ENCODE measurements at regions not wholly inside any gene's neighbourhood (a gene's known extent, or its start where the extent isn't known, plus 50 kb on each side); places are given as distances from the start of the nearest gene placed in this dataset.

- WGBS, 2 donors = 78 to 83% methylated on average over 3 of the region's 3 CpGs
- DNase-seq (ENCODE audit: low spot score in 2 of 2) = no peak
- no peak for TF ChIP-seq EP300 (IDR thresholded peaks at IDR 0.05)
- no peak for TF ChIP-seq POLR2A (IDR thresholded peaks at IDR 0.05)
- TF ChIP-seq CTCF (IDR thresholded peaks at IDR 0.05) = no peak
- Histone ChIP-seq H3K4me3 (no peak overlapping the region), H3K36me3 (no peaks in the 10 kb centered on the region), H3K27ac (peak overlapping the region in 1 of 4 donors; percentile 2), H3K27me3 (peaks cover 0 to 2% of the 10 kb centered on the region in 2 donors), H3K4me1 (no peaks in the 10 kb centered on the region), H3K9me3 (no peaks in the 10 kb centered on the region)
These were observed 251.5 kb downstream of the OPA1 start for GRCh38 chr3:193844472-193844871.

GRCh38 chr3:193845144-193845543, 252.1 kb downstream of the OPA1 start:
- no peak for DNase-seq (ENCODE audit: low spot score in 2 of 2)
- Histone ChIP-seq H3K27ac (no peak overlapping the region), H3K9me3 (no peaks in the 10 kb centered on the region), H3K4me3 (no peak overlapping the region), H3K27me3 (peaks cover 0 to 2% of the 10 kb centered on the region in 2 donors), H3K36me3 (no peaks in the 10 kb centered on the region), H3K4me1 (no peaks in the 10 kb centered on the region)
- TF ChIP-seq CTCF (IDR thresholded peaks at IDR 0.05) (no peak), POLR2A (IDR thresholded peaks at IDR 0.05) (no peak), EP300 (IDR thresholded peaks at IDR 0.05) (no peak)
- WGBS, 2 donors = 84 to 90% methylated on average over 4 of the region's 4 CpGs

- TF ChIP-seq CTCF (IDR thresholded peaks at IDR 0.05) (no peak), EP300 (IDR thresholded peaks at IDR 0.05) (no peak), POLR2A (IDR thresholded peaks at IDR 0.05) (no peak)
- H3K36me3 ChIP-seq = no peaks in the 10 kb centered on the region
- DNase-seq (ENCODE audit: low spot score in 2 of 2) = no peak
- no peaks in the 10 kb centered on the region for H3K9me3 ChIP-seq
- H3K27me3 ChIP-seq = peaks cover 0 to 2% of the 10 kb centered on the region in 2 donors
- no peak overlapping the region for H3K27ac ChIP-seq
- H3K4me1 ChIP-seq = peaks cover 0 to 6% (median 3%) of the 10 kb centered on the region in 4 donors
- no peak overlapping the region for H3K4me3 ChIP-seq
- 92 to 94% methylated on average over 2 of the region's 2 CpGs for WGBS, 2 donors
These were observed 253.6 kb downstream of the OPA1 start for GRCh38 chr3:193846569-193846968.

DNA sequence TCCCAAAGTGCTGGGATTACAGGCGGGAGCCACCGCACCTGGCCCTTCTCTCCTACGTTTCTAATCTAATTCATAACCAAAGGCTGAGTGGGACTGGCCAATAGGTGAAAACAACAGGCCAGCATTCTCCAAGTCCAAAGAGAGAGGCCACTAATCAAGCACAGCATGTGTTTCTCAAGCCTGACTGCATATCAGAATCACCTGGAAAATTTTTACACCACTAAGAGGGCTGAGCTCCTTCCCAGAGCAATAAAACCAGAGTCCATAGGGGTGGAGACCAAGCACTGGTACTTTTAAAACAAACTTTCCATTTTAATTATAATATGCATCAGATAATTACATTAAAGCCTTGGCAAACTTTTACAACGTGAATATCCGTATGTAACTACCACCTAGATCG, 254.4 kb downstream of the OPA1 start:
- 93% methylated on average over 6 of the region's 6 CpGs for WGBS, 2 donors
- Histone ChIP-seq H3K9me3 (no peaks in the 10 kb centered on the region), H3K4me3 (no peak overlapping the region), H3K27me3 (peaks cover 0 to 2% of the 10 kb centered on the region in 2 donors), H3K4me1 (peaks cover 0 to 15% (median 8%) of the 10 kb centered on the region in 4 donors), H3K27ac (no peak overlapping the region), H3K36me3 (no peaks in the 10 kb centered on the region)
- no peak for DNase-seq (ENCODE audit: low spot score in 2 of 2)
- TF ChIP-seq POLR2A (IDR thresholded peaks at IDR 0.05) (no peak), CTCF (IDR thresholded peaks at IDR 0.05) (no peak), EP300 (IDR thresholded peaks at IDR 0.05) (no peak)

DNA sequence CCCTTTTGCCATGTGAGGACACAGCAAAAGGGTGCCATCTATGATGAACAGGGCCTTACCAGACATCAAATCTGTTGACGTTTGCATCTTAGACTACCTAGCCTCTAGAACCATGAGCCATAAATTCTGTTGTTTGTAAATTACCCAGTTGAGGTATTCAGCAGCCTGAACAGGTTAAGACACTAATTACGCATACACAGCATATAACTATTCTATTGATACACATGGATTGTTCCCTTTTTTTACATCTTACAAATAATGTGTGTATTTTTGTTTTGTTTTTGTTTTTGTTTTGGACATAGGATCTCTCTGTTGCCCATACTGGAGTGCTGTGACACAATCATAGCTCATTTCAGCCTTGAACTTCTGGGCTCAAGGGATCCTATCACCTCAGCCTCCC, 255.5 kb downstream of the OPA1 start:
- TF ChIP-seq CTCF (IDR thresholded peaks at IDR 0.05) (no peak), POLR2A (IDR thresholded peaks at IDR 0.05) (no peak), EP300 (IDR thresholded peaks at IDR 0.05) (no peak)
- DNase-seq (ENCODE audit: low spot score in 2 of 2) = no peak
- Histone ChIP-seq H3K27ac (no peak overlapping the region), H3K9me3 (no peaks in the 10 kb centered on the region), H3K4me3 (no peak overlapping the region), H3K4me1 (peaks cover 0 to 26% (median 14%) of the 10 kb centered on the region in 4 donors), H3K36me3 (no peaks in the 10 kb centered on the region), H3K27me3 (peaks cover 0 to 2% of the 10 kb centered on the region in 2 donors)
- 92 to 95% methylated on average over 2 of the region's 2 CpGs for WGBS, 2 donors
